Natural killer cell (primary cell): ENCODE measurements at regions not wholly inside any gene's neighbourhood (a gene's known extent, or its start where the extent isn't known, plus 50 kb on each side); places are given as distances from the start of the nearest gene placed in this dataset.

Experiments
- ATAC-seq, 3 donors: fragments of 150-1000 bp in 2 of 3; fragments of 200-7000 bp in 1 of 3; cut with Tn5 transposase; 1 replicate in 1 of 3; 2 replicates in 2 of 3; pipeline ENCODE4 v1.10.0; 2021; ENCODE audit warnings: mild to moderate bottlenecking in 2 of 3, moderate library complexity in 2 of 3
- DNase-seq, 2 donors: peaks; one replicate each; pipeline versions ENCODE4 v3.0.0 to v3.0.0-alpha.2; 2013 to 2021; ENCODE audit warnings: mixed read lengths in 1 of 2
- H3K27ac ChIP-seq: one replicate; pipeline ENCODE4 v1.5.1; 2013; ENCODE audit warnings: mild to moderate bottlenecking, low read length
- H3K27me3 ChIP-seq: one replicate; pipeline ENCODE4 v1.6.1; 2013; ENCODE audit warnings: low read length; ENCODE audit not compliant: control insufficient read depth, insufficient read depth
- H3K36me3 ChIP-seq: one replicate; pipeline ENCODE4 v1.6.1; 2013; ENCODE audit warnings: low read length; ENCODE audit not compliant: control insufficient read depth, insufficient read depth
- H3K4me1 ChIP-seq: one replicate; pipeline ENCODE4 v1.6.1; 2013; ENCODE audit warnings: low read length; ENCODE audit not compliant: control insufficient read depth, insufficient read depth
- H3K4me3 ChIP-seq: one replicate; pipeline ENCODE4 v1.5.1; 2013; ENCODE audit warnings: low read length
- H3K9me3 ChIP-seq: one replicate; pipeline ENCODE4 v1.6.1; 2013; ENCODE audit warnings: low read length; ENCODE audit not compliant: control insufficient read depth, insufficient read depth
- H3K27ac Mint-ChIP-seq, 2 donors: one replicate each; pipeline ENCODE4 v1.8.0; 2022; ENCODE audit warnings: mild to moderate bottlenecking in 2 of 2, mixed read lengths in 2 of 2, moderate library complexity in 1 of 2
- H3K27me3 Mint-ChIP-seq, 2 donors: one replicate each; pipeline ENCODE4 v1.8.0; 2022; ENCODE audit warnings: low read depth in 2 of 2, mixed read lengths in 2 of 2
- H3K36me3 Mint-ChIP-seq: one replicate; pipeline ENCODE4 v1.8.0; 2022; ENCODE audit warnings: mixed read lengths
- H3K4me1 Mint-ChIP-seq, 2 donors: one replicate each; pipeline ENCODE4 v1.8.0; 2022; ENCODE audit warnings: mixed read lengths in 2 of 2
- H3K4me3 Mint-ChIP-seq: one replicate; pipeline ENCODE4 v1.8.0; 2022; ENCODE audit warnings: mild to moderate bottlenecking, moderate library complexity, mixed read lengths
- H3K9me3 Mint-ChIP-seq, 2 donors: one replicate each; pipeline ENCODE4 v1.8.0; 2022; ENCODE audit warnings: mixed read lengths in 2 of 2
- CTCF ChIP-seq: fragments of 200-600 bp; IDR thresholded peaks from one replicate; pipeline ENCODE4 v1.8.0; 2022; ENCODE audit warnings: antibody characterized with exemption
- WGBS: methylation state at CpG from one replicate; pipeline ENCODE4 v1.1.7; 2013; ENCODE audit warnings: missing lambda C conversion rate; ENCODE audit not compliant: insufficient coverage; 5-methylcytosine and 5-hydroxymethylcytosine counted together
- intact Hi-C: fragments of 100-400 bp; cut with micrococcal nuclease; formaldehyde crosslinking; loops from one replicate; pipeline ENCODE4 v1.14.2; 2022

DNA sequence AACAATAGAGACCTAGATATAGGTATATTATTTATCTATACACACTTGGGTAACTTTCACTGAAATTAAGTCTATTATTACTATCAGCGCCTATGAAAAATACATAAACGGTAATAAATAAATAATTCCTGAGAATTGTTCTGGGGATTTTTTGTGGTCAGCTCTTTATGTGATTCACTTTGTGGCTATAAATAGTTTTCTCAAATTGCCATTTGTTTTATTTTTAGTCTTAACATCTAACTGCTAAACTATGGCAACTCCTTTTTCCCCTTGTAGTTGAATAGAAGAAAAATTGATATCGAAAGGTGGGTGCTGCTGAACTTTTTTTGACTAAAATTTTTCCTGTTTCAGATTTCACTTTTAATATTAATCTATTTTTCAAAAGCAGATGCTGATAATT is 189.0 kb downstream of the VGLL3 start:
- H3K27me3 Mint-ChIP-seq, result no peaks in the 10 kb centered on the region
- Histone ChIP-seq H3K27ac (no peak overlapping the region), H3K27me3 (no peaks in the 10 kb centered on the region), H3K9me3 (peaks cover 9% of the 10 kb centered on the region), H3K4me1 (no peaks in the 10 kb centered on the region), H3K36me3 (no peaks in the 10 kb centered on the region), H3K4me3 (no peak overlapping the region)
- no peak overlapping the region for H3K27ac Mint-ChIP-seq
- DNase-seq (no peak), ATAC-seq (no peak)
- peaks cover 13% of the 10 kb centered on the region for H3K36me3 Mint-ChIP-seq
- WGBS, result no CpG with 5 or more reads among the region's 3 CpGs
- no peak overlapping the region for H3K4me3 Mint-ChIP-seq
- peaks cover 11% of the 10 kb centered on the region in 2 donors for H3K9me3 Mint-ChIP-seq
- no peaks in the 10 kb centered on the region for H3K4me1 Mint-ChIP-seq
- intact Hi-C loops, result no loop called here
- TF ChIP-seq CTCF, result no peak

GRCh38 chr3:86801066-86801465 is 189.9 kb downstream of the VGLL3 start:
- no peak overlapping the region for H3K4me3 Mint-ChIP-seq
- no peak for ATAC-seq
- Histone ChIP-seq H3K36me3 (no peaks in the 10 kb centered on the region), H3K9me3 (peaks cover 9% of the 10 kb centered on the region), H3K4me1 (no peaks in the 10 kb centered on the region), H3K27ac (no peak overlapping the region), H3K4me3 (no peak overlapping the region), H3K27me3 (no peaks in the 10 kb centered on the region)
- no CpG with 5 or more reads among the region's 1 CpG for WGBS
- TF ChIP-seq CTCF, result no peak
- no peaks in the 10 kb centered on the region for H3K27me3 Mint-ChIP-seq
- DNase-seq, result no peak
- no peaks in the 10 kb centered on the region for H3K4me1 Mint-ChIP-seq
- peaks cover 6 to 9% of the 10 kb centered on the region in 2 donors for H3K9me3 Mint-ChIP-seq
- peaks cover 6% of the 10 kb centered on the region for H3K36me3 Mint-ChIP-seq
- no peak overlapping the region for H3K27ac Mint-ChIP-seq
- intact Hi-C loops, result no loop called here

DNA sequence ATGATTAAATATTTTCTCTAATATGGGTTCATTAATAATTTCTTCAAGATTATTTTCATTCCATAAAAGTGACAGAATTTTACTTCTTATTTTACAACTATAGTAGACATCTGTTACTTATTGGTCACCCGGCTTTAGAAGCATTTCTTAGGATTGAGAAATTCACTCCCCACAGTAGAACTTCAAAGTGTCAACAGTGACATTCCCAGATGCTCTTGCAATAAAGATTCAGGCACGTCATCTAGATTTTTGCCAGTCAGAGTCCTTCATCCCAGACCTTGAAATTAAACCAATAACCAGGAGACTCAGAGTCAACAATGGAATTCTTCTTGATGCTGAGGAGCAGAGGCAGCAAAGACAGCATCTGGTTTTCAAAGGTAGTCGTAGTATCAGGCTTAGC is 190.8 kb downstream of the VGLL3 start:
- Histone ChIP-seq H3K9me3 (peaks cover 1% of the 10 kb centered on the region), H3K27me3 (no peaks in the 10 kb centered on the region), H3K27ac (no peak overlapping the region), H3K4me1 (no peaks in the 10 kb centered on the region), H3K4me3 (no peak overlapping the region), H3K36me3 (no peaks in the 10 kb centered on the region)
- DNase-seq, result no peak
- H3K27me3 Mint-ChIP-seq, result no peaks in the 10 kb centered on the region
- intact Hi-C loops, result no loop called here
- H3K4me1 Mint-ChIP-seq, result no peaks in the 10 kb centered on the region
- H3K4me3 Mint-ChIP-seq, result no peak overlapping the region
- no peaks in the 10 kb centered on the region for H3K36me3 Mint-ChIP-seq
- no peak for ATAC-seq
- H3K27ac Mint-ChIP-seq, result no peak overlapping the region
- TF ChIP-seq CTCF, result no peak
- H3K9me3 Mint-ChIP-seq, result peaks cover 5 to 9% of the 10 kb centered on the region in 2 donors
- 65% methylated on average over 3 of the region's 3 CpGs for WGBS

- ATAC-seq (no peak), DNase-seq (no peak)
- WGBS, result 83% methylated on average over 1 of the region's 1 CpG
- H3K36me3 ChIP-seq, result no peaks in the 10 kb centered on the region
- no peak overlapping the region for H3K27ac ChIP-seq
- no peak for TF ChIP-seq CTCF
- H3K27me3 Mint-ChIP-seq, result no peaks in the 10 kb centered on the region
- H3K27ac Mint-ChIP-seq, result no peak overlapping the region
- no peaks in the 10 kb centered on the region for H3K27me3 ChIP-seq
- intact Hi-C loops, result no loop called here
- H3K36me3 Mint-ChIP-seq, result no peaks in the 10 kb centered on the region
- no peaks in the 10 kb centered on the region for H3K9me3 ChIP-seq
- H3K9me3 Mint-ChIP-seq, result peaks cover 0 to 3% of the 10 kb centered on the region in 2 donors
- H3K4me1 Mint-ChIP-seq, result no peaks in the 10 kb centered on the region
- no peaks in the 10 kb centered on the region for H3K4me1 ChIP-seq
- H3K4me3 ChIP-seq, result no peak overlapping the region
- no peak overlapping the region for H3K4me3 Mint-ChIP-seq
These were observed 193.0 kb downstream of the VGLL3 start for GRCh38 chr3:86797946-86798345.
